ENCODE measurements at regions not wholly inside any gene's neighbourhood (a gene's known extent, or its start where the extent isn't known, plus 50 kb on each side); places are given as distances from the start of the nearest gene placed in this dataset.
A peak's percentile ranks its signal among the peaks of the same experiment; 100 is the strongest.

DNA sequence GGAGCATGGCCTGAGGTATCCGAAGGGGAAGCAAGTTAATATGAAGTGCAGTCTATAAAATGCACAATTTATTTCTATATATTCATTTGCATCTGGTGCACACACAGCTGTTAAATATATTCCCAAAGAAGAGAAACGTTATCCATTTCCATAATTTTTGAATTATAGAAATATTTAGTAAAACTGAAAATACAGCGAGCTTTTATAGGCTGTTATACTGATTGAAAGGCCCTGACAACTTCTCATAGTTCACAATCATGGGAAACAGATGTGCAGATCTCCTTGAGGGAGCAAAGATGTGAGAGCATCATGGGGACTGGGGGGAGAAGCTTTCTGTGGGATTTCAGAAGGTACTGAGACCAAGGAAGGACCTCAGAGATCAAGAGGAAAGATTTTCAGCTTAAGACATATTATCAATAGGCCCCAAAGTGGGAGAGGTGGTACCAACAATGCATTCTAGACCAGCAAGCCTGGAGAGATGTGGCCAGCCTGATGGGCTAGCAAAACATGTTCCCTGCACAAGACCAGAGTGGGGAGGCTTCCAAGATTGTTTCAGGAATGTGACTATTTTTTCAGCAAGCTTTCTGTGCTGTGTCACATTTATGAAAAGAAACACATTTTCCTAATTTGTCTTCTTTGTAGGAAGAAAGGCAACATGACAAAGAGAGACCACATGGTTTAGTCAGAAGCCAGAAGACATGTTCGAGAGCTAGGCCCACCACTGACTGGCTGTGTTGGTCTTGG is 256.0 kb upstream of the SFRP2 start:
- H3K4me3 Mint-ChIP-seq, result no peak overlapping the region
- no peaks in the 10 kb centered on the region for H3K9me3 Mint-ChIP-seq
- H3K4me1 Mint-ChIP-seq, result peaks cover 18% of the 10 kb centered on the region
- TF ChIP-seq, protein P1, sequence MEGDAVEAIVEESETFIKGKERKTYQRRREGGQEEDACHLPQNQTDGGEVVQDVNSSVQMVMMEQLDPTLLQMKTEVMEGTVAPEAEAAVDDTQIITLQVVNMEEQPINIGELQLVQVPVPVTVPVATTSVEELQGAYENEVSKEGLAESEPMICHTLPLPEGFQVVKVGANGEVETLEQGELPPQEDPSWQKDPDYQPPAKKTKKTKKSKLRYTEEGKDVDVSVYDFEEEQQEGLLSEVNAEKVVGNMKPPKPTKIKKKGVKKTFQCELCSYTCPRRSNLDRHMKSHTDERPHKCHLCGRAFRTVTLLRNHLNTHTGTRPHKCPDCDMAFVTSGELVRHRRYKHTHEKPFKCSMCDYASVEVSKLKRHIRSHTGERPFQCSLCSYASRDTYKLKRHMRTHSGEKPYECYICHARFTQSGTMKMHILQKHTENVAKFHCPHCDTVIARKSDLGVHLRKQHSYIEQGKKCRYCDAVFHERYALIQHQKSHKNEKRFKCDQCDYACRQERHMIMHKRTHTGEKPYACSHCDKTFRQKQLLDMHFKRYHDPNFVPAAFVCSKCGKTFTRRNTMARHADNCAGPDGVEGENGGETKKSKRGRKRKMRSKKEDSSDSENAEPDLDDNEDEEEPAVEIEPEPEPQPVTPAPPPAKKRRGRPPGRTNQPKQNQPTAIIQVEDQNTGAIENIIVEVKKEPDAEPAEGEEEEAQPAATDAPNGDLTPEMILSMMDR (IDR thresholded peaks at IDR 0.05; ENCODE audit: unreplicated experiment in 3 of 3), result no peak
- H3K36me3 Mint-ChIP-seq (ENCODE audit: low read depth), result no peaks in the 10 kb centered on the region
- H3K27me3 Mint-ChIP-seq (ENCODE audit: low read depth), result no peaks in the 10 kb centered on the region
- H3K27ac Mint-ChIP-seq, result peak overlapping the region; percentile 44 to 81 (median 78)

DNA sequence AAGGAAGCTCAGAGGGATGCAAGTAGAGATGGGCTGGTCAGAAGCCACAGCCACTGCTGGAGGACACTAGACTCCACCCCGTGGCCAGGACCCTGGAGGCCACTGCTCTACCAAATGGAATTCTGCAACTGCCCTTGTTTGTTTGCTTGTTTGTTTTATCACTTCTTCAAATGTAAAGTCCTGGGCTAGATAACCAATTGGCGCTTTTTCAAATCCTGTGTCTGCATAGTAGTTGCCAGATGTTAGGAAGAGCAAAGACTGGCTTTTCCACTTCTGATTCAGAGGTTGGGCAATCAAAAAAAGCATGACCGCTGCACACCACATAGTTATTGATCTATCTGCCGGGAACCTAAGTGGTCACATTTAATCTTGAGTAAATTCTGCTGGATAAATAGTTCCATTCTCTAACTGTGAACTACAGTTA is 255.2 kb upstream of the SFRP2 start:
- H3K9me3 Mint-ChIP-seq, result no peaks in the 10 kb centered on the region
- H3K4me3 Mint-ChIP-seq, result no peak overlapping the region
- TF ChIP-seq, protein P1 (IDR thresholded peaks at IDR 0.05; ENCODE audit: unreplicated experiment in 3 of 3), result no peak
- H3K27ac Mint-ChIP-seq, result peak overlapping the region; percentile 44 to 81 (median 78)
- no peaks in the 10 kb centered on the region for H3K36me3 Mint-ChIP-seq (ENCODE audit: low read depth)
- H3K27me3 Mint-ChIP-seq (ENCODE audit: low read depth), result no peaks in the 10 kb centered on the region
- peaks cover 19% of the 10 kb centered on the region for H3K4me1 Mint-ChIP-seq

DNA sequence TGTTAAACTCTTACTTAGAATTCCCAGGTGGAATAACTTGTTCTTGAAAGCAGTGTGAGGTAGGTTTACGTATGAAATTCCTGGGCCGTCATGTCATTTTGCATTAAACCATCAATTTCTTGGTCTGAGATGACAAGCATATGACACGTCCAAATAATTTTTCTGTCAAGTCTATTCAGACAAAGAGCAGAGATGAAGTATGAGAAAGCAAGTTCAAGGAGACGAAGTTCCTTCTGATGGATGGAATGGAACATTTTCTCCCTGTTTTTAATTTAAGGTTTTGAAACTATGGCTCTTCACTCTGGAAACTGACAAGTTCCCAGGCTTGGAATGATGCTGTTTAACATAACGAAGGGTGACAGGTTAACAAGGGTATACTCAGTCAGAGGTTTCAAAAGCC is 252.8 kb upstream of the SFRP2 start:
- no peaks in the 10 kb centered on the region for H3K9me3 Mint-ChIP-seq
- no peaks in the 10 kb centered on the region for H3K36me3 Mint-ChIP-seq (ENCODE audit: low read depth)
- H3K4me1 Mint-ChIP-seq, result peaks cover 34% of the 10 kb centered on the region
- TF ChIP-seq, protein P1 (IDR thresholded peaks at IDR 0.05; ENCODE audit: unreplicated experiment in 3 of 3), result no peak
- peak overlapping the region in 1 of 3 experiments; percentile 30 for H3K27ac Mint-ChIP-seq
- no peaks in the 10 kb centered on the region for H3K27me3 Mint-ChIP-seq (ENCODE audit: low read depth)
- no peak overlapping the region for H3K4me3 Mint-ChIP-seq

DNA sequence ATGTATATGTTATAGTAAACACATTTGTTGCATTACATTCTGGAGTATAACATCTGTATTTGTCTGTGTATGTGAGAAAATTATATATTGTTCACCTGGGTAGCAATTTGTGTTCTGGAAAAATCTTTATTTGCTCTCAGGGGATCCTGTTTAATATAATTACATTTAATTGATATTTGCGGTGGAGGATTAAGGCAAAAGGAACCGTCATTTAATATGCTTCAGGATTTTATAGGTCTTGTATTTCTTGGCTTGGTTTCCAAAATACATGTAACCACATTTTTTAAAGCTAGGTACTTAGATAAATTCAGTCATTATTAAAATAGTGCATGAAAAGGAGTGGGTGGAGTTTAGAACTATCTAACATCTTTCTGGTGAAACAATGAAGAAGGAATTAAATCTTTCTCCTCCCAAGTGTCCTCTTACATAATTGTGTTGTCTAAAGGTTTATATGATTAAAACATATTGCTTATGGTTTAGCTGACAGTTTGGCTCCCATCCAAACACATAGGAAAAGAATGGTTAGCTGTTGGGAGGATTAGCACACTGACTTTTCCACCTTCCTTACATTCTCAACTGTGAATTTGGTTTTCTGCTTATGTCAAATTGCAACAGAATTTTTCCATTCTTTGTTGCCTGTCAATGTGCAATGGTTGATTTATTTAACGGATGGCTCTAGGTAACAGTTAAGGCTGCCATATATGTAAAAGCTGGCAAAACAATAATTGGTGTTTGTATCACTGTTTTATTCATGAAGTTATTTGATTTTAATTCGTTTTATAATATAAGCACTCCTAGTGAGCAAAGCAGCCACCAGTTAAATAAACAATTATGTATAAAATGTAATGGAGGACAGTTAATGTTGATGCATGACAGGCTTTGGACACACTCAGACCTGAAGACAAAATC is 250.8 kb upstream of the SFRP2 start:
- TF ChIP-seq, protein P1 (IDR thresholded peaks at IDR 0.05; ENCODE audit: unreplicated experiment in 3 of 3), result no peak
- no peaks in the 10 kb centered on the region for H3K9me3 Mint-ChIP-seq
- no peak overlapping the region for H3K4me3 Mint-ChIP-seq
- H3K4me1 Mint-ChIP-seq, result peaks cover 46% of the 10 kb centered on the region
- no peaks in the 10 kb centered on the region for H3K27me3 Mint-ChIP-seq (ENCODE audit: low read depth)
- H3K36me3 Mint-ChIP-seq (ENCODE audit: low read depth), result no peaks in the 10 kb centered on the region
- peak overlapping the region; percentile 25 to 90 (median 83) for H3K27ac Mint-ChIP-seq

DNA sequence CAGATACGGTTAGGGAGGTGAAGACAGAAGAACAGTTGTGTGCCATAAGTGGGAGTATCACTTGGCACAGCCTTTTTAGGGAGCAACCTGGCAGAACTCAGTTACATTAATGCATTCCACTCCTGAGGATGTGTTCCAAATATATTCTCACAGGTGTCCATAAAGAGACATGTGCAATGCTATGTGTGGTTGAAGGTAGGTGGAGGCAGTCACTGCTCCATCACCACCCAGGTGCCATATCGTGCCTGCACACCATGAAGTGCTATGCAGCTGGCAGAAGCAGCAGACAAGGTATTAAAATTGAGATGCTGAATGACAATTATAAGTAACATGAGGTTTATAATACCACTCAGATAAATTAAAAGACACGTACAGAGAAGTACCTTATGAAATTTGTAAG is 248.0 kb upstream of the SFRP2 start:
- TF ChIP-seq, protein P1 (IDR thresholded peaks at IDR 0.05; ENCODE audit: unreplicated experiment in 3 of 3), result no peak
- H3K9me3 Mint-ChIP-seq, result peaks cover 4% of the 10 kb centered on the region
- H3K27me3 Mint-ChIP-seq (ENCODE audit: low read depth), result no peaks in the 10 kb centered on the region
- no peak overlapping the region for H3K4me3 Mint-ChIP-seq
- no peaks in the 10 kb centered on the region for H3K36me3 Mint-ChIP-seq (ENCODE audit: low read depth)
- H3K4me1 Mint-ChIP-seq, result peaks cover 51% of the 10 kb centered on the region
- peak overlapping the region; percentile 2 to 78 (median 53) for H3K27ac Mint-ChIP-seq
